RWPE1 (cell line): ENCODE measurements at regions not wholly inside any gene's neighbourhood (a gene's known extent, or its start where the extent isn't known, plus 50 kb on each side); places are given as distances from the start of the nearest gene placed in this dataset.

Experiments
- CTCF ChIA-PET: fragments of 350-600 bp; sonication (Branson Sonifier 250); formaldehyde crosslinking; extraction: SDS; loops from one replicate; lab custom pipeline; 2021; lab: Yijun Ruan, JAX
- POLR2A ChIA-PET: fragments of 400-600 bp; formaldehyde crosslinking; extraction: SDS; loops from one replicate; lab custom pipeline; 2020; ENCODE audit warnings: antibody characterized with exemption; ENCODE audit not compliant: low non-redundant PET; lab: Yijun Ruan, JAX
- DNase-seq: peaks from one replicate; pipeline ENCODE4 v3.0.0; 2012; ENCODE audit warnings: low spot score
- H3K27ac ChIP-seq: fragments of 450-650 bp; 2 replicates; pipeline ENCODE4 v1.5.1; 2017
- CTCF ChIP-seq: fragments of 450-650 bp; conservative IDR thresholded peaks from 2 replicates; pipeline ENCODE4 v1.5.1; 2017; ENCODE audit warnings: low read depth, mild to moderate bottlenecking

DNA sequence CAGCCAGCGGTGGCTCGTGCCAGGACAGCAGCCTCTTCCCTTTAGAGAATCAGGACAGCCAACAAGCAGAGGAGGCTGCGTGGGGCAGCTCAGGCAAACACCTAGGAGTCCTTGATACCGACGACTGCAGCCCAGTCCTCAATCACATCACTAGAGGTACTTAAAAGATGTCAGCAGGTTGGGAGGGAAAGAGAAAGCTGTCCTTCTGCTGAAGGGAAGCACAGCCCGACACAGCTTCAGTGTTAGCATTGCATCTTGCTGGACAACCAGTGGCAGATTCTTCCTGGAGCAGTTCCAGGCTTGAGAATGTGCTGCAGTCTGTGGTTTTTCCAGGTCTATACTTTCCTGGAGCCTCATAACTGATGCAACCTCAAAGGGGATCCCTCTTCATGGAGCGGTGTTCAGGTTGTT lies 230.5 kb downstream of the SYK start:
- no peak for DNase-seq
- ChIA-PET CTCF (no interaction called here), POLR2A (interaction anchor here (0.5 kb wide), 1 partner anchor 253 kb away, joined by 7 read pairs; no protein-coding TSS in a partner anchor)
- H3K27ac ChIP-seq = no peak overlapping the region
- TF ChIP-seq CTCF = no peak

DNA sequence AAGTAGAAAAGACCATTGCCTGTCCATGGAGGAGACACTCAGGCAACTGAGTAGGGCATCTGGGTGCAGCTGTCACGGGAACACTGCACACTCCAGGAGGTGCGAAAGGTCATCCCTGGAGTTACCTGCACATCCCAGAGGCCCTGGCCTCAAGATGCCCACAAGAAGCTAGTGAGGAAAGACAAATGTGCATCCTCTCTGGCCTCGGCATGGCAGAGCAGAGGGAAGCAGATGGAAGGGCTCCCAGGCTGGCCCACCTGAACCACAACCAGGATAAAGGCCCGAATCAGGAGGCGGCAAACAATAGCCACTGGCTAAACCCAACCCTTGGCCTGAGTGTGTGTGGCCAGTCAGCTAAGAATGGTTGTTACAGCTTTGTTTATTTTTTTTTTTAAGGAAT lies 231.7 kb downstream of the SYK start:
- no peak for DNase-seq
- TF ChIP-seq CTCF = no peak
- ChIA-PET POLR2A (no interaction called here), CTCF (interaction anchor here (0.5 to 1.3 kb wide), 2 partner anchors 84 to 118 kb away, joined by 4 read pairs; no protein-coding TSS in a partner anchor)
- H3K27ac ChIP-seq = no peak overlapping the region

DNA sequence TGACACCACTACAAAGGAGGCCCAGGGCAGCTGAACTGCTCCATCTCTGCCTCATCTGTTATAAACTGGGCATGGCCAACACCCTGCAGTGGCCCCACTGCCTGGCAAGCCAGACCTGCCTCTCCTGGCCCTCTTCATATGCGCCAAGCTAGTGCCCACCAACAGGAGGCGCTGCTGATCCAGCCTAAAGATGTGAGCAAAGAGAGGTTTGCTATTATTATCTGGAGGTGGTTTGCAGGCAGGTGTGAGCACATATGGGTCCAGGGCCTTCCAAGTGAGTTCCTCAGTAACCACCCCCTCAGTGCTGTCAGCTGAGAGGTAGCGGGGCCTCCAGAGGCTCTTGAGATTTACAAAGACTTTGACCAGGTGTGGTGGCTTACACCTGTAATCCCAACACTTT lies 232.2 kb downstream of the SYK start:
- DNase-seq = no peak
- H3K27ac ChIP-seq = no peak overlapping the region
- ChIA-PET POLR2A (no interaction called here), CTCF (interaction anchor here (0.5 to 1.3 kb wide), 3 partner anchors 85 to 398 kb away, joined by 3 to 4 read pairs (median 4); no protein-coding TSS in a partner anchor)
- TF ChIP-seq CTCF = no peak; the same call in 1 of the 2 replicates

DNA sequence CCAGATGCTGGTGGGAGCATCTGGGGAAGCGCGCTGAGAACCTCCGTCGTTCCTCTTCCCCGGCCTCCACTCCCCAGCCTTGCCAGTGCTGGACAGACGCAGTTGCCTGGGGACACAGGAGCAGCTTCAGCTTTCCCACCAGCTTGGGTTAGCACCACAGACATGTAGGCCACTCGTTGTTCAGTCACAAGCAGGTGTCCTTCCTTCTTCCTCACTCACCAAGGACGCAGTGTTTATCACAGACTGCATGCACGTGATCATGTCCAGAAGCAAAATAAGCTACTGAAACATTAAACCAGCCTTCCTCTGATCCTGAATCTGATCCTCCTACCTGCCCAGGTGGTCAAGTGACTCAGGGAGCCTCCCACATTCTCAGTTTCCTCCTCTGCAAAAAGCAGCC lies 232.9 kb downstream of the SYK start:
- CTCF ChIA-PET = interaction anchor here (0.5 to 1.7 kb wide), 6 partner anchors 119 to 1666 kb away, joined by 3 to 5 read pairs (median 3); no protein-coding TSS in a partner anchor
- H3K27ac ChIP-seq = no peak overlapping the region
- TF ChIP-seq CTCF = no peak
- POLR2A ChIA-PET = interaction anchor here (0.6 kb wide), 1 partner anchor 22 kb away, joined by 3 read pairs; no protein-coding TSS in a partner anchor
- no peak for DNase-seq

- peak overlapping the region; percentile 14; the same call in 1 of the 2 replicates for H3K27ac ChIP-seq
- ChIA-PET POLR2A (interaction anchor here (0.6 kb wide), 1 partner anchor 21 kb away, joined by 3 read pairs; no protein-coding TSS in a partner anchor), CTCF (interaction anchor here (0.5 to 1.7 kb wide), 5 partner anchors 120 to 1667 kb away, joined by 3 to 6 read pairs (median 3); no protein-coding TSS in a partner anchor)
- TF ChIP-seq CTCF = no peak
- DNase-seq = no peak
Measured at GRCh38 chr9:91034976-91035824, 233.6 kb downstream of the SYK start.

- ChIA-PET POLR2A (no interaction called here), CTCF (interaction anchor here (1.7 kb wide), 1 partner anchor 121 kb away, joined by 5 read pairs; no protein-coding TSS in a partner anchor)
- peak overlapping the region; percentile 14; the same call in 1 of the 2 replicates for H3K27ac ChIP-seq
- no peak for TF ChIP-seq CTCF
- DNase-seq = no peak
Measured at GRCh38 chr9:91035825-91036208, 234.2 kb downstream of the SYK start.
